AG04450 (cell line): ENCODE measurements at regions not wholly inside any gene's neighbourhood (a gene's known extent, or its start where the extent isn't known, plus 50 kb on each side); places are given as distances from the start of the nearest gene placed in this dataset.

ENCODE experiments used
- CTCF ChIA-PET: fragments of 300-600, 350-600 bp; formaldehyde crosslinking; extraction: SDS; loops from one replicate; lab custom pipeline; 2022; ENCODE audit warnings: antibody characterized with exemption, inconsistent platforms; lab: Charles Lee
- POLR2A ChIA-PET: fragments of 350-600 bp; formaldehyde crosslinking; extraction: SDS; loops from one replicate; lab custom pipeline; 2021; ENCODE audit warnings: antibody characterized with exemption, inconsistent platforms; lab: Yijun Ruan, JAX
- DNase-seq: peaks from one replicate; pipeline ENCODE4 v3.0.0-alpha.2; 2011; ENCODE audit warnings: low read depth, low spot score
- H3K27ac ChIP-seq: one replicate; pipeline ENCODE4 v1.5.1; 2012; ENCODE audit warnings: low read depth, low read length, control low read depth
- H3K27me3 ChIP-seq: one replicate; pipeline ENCODE4 v1.6.0; 2012; ENCODE audit warnings: low read length; ENCODE audit not compliant: control insufficient read depth, insufficient read depth
- H3K4me3 ChIP-seq: 2 replicates; pipeline ENCODE4 v1.5.1; 2011; ENCODE audit warnings: mild to moderate bottlenecking, low read depth, low read length, control low read depth
- H3K9me3 ChIP-seq: 2 replicates; pipeline ENCODE4 v1.5.1; 2012; ENCODE audit warnings: low read length; ENCODE audit not compliant: control insufficient read depth, insufficient read depth
- CTCF ChIP-seq: IDR thresholded peaks from 2 replicates; pipeline ENCODE4 v1.5.1; 2011; ENCODE audit warnings: low read depth, low read length, control low read depth, inconsistent platforms

GRCh38 chr6:44721954-44722578 lies 334.6 kb downstream of the CDC5L start:
- no peak overlapping the region for H3K4me3 ChIP-seq
- H3K9me3 ChIP-seq, result no peaks in the 10 kb centered on the region
- ChIA-PET CTCF (interaction anchor here (0.6 kb wide), 1 partner anchor 1585 kb away, joined by 3 read pairs; no protein-coding TSS in a partner anchor), POLR2A (no interaction called here)
- H3K27me3 ChIP-seq, result peaks cover 25% of the 10 kb centered on the region
- no peak overlapping the region for H3K27ac ChIP-seq
- DNase-seq, result no peak
- no peak for TF ChIP-seq CTCF

GRCh38 chr6:44722736-44723135 lies 335.2 kb downstream of the CDC5L start:
- no peak for DNase-seq
- Histone ChIP-seq H3K27me3 (peaks cover 28% of the 10 kb centered on the region), H3K27ac (no peak overlapping the region), H3K4me3 (no peak overlapping the region), H3K9me3 (no peaks in the 10 kb centered on the region; the same call in 1 of the 2 replicates)
- no peak for TF ChIP-seq CTCF
- ChIA-PET POLR2A (no interaction called here), CTCF (interaction anchor here (0.6 kb wide), 1 partner anchor 1584 kb away, joined by 3 read pairs; no protein-coding TSS in a partner anchor)

- H3K9me3 ChIP-seq, result no peaks in the 10 kb centered on the region; the same call in 1 of the 2 replicates
- no peak overlapping the region for H3K4me3 ChIP-seq
- CTCF ChIA-PET, result no interaction called here
- H3K27me3 ChIP-seq, result peaks cover 28% of the 10 kb centered on the region
- no peak for DNase-seq
- no peak overlapping the region for H3K27ac ChIP-seq
- POLR2A ChIA-PET, result no interaction called here
- TF ChIP-seq CTCF, result no peak
These were observed 336.1 kb downstream of the CDC5L start for GRCh38 chr6:44723439-44724197.

GRCh38 chr6:44725070-44725469 lies 337.6 kb downstream of the CDC5L start:
- DNase-seq, result no peak
- Histone ChIP-seq H3K4me3 (no peak overlapping the region), H3K9me3 (no peaks in the 10 kb centered on the region; the same call in 1 of the 2 replicates), H3K27ac (no peak overlapping the region), H3K27me3 (peaks cover 31% of the 10 kb centered on the region)
- ChIA-PET POLR2A (no interaction called here), CTCF (no interaction called here)
- no peak for TF ChIP-seq CTCF
